Activated CD4-positive, alpha-beta T cell treated with anti-CD3 and anti-CD28 coated beads, Interleukin-2, amount 50 U/mL, for 16 hours (primary cell): ENCODE measurements at regions not wholly inside any gene's neighbourhood (a gene's known extent, or its start where the extent isn't known, plus 50 kb on each side); places are given as distances from the start of the nearest gene placed in this dataset.

Experiments
- DNase-seq: peaks from one replicate; pipeline ENCODE4 v3.0.0-alpha.2; 2020

DNA sequence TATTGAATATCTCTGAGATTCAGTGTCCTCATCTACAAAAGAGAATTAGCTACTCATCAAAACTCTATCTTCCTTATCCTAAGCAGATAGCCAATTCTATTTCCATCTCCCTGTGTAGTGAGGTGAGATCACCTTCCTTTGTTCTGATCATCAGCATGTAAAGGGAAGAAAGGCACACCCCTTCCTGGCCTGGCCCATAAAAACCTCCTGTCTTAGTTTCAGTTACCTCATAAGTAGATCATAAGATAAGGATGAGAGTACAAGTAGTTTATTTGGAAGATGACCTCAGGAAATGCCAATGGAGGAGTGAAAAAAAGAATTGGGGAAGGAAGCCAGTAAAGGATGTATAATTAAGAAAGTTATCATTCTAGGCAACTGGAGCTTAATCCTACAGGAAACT, 114.5 kb upstream of the GADL1 start:
- no peak for DNase-seq

DNA sequence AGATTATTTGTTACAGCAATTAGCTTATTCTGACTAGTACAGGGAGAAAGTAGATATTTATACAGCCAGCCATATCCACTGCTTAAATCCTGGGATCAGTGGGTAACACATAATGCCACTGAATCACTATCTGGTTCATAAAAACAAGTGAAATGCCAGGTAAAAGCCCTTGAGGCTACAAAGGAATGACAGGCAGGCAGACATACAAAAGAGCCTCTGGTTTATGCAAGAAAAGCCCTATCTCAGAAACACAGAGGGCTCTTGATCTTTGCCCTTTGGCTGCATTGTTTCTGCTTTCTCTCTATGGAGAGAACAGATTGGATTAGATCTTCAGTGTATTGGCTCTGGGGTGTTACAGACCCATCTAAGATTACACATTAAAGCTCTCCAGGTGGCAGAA, 115.4 kb upstream of the GADL1 start:
- no peak for DNase-seq

DNA sequence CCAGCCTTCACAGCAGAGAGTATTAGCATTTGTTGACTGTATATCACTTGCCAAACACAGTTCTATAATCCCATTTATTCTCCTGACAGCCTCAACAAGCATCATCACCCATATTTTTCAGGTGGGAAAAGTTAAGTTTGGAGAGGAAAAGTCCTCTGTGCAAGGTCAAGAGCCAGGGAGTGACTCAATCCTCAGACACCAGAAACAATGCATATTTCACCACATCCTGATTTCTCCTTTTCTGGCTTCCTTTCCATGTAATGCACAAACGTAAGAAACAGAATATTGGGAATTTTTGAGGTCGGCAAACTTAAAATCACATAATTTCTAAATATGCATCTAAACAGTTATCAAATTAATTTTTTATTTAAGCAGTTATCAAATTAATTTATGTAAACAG, 116.0 kb upstream of the GADL1 start:
- DNase-seq: no peak

DNA sequence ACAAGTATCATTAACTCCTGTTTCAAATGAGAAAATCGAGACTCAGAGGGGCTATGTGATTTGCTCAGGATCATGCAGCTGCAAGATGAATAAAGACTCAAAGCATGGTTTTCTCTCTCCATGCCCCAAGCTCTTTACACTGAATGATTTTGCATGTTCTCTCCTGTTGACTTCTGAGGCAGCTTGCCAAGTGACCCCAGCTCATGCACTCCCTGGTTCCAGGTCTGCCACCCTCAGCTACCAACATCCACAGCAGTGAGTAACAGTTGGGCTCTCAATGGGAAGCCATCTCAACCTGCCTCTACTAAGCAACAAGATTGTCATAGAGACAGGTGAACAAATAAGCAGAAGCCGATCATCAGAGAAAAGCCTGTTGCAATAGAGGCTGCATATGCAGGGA, 116.9 kb upstream of the GADL1 start:
- DNase-seq: no peak

DNA sequence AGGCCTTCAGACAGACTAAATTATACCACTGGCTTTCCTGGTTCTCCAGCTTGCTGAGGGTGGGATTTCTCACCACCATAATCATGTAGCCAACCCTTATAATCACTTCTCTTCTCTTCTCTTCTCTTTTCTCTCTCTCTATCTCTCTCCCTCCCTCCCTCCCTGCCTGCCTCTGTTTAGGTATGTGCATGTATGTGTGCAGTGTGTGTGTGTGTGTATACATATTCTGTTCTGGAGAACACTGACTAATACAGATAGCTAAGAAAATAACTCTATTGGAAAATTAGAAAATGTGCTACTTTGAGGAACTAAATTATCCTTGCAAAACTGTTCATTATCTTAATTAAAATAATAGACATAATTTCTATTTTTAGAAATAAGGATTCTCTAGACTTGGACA, 118.6 kb upstream of the GADL1 start:
- no peak for DNase-seq

DNA sequence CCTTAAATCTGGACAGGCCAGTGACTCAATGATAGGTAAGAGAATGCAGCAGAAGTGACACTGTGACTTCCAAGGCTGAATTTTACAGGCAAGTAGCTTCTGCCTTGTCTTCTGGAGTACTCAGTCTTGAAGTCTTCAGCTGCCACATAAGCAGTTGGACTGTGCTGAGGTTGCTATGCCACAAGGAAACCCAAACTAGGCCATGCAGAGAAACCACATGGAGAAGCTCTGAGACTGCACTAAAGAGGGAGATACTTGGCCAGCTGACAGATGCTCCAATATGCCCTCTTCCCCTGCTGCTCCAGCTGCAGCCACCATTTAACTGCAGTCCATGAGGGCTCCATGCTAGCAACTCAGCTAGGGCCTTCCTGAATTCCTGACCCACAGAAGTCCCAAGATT, 119.4 kb upstream of the GADL1 start:
- no peak for DNase-seq

DNA sequence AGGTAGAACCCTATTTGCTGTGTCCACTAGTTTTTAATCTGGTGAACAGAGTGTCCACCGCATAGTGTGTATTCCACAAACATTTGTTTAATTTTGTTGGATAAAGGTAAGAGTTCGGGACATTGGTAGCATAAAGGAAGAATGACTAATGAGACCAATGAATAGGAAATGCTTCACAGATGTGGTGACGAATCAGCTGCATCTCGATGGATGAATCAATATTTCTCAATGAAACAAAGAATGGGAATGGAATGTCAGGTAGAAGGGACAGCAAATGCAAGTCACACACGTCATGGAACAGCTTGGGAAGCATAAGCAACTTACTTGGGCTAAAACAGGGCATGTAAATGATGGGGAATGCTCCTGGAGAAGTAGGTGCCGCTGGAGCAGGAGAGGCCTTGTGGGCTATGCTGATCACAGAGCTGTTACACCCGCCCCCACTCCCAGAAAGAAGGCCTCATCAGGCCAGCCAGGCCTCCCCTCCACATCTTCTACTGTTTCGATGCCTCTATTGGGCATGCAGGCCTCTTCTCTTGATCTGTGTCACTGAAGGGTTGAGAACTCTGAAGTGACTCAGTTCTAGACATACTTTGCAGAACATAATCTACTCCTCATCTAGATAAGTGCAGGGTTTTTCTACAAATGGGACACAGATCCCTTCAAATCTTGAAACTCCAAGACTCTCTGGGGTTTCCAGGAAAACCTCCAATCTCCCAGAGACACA, 120.0 kb upstream of the GADL1 start:
- peak; percentile 8 for DNase-seq

DNA sequence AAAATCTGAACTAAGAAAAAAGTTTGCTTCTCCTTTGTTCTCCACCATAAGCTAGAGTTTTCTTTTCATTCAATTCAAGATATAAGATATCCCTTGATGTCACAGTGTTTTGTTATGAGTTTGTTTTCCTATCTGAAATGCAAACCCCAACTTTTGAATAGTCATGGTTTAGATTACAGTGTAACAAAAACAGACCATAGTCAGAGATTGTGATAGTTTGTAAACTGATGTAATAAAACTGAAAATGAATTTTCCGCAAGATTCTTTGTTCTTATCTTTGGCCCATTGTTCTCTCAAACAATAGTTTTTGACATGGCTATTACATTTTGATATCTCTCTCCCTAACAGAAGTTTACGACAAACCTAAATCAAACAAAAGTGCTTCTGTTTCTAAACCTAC, 121.7 kb upstream of the GADL1 start:
- no peak for DNase-seq

DNA sequence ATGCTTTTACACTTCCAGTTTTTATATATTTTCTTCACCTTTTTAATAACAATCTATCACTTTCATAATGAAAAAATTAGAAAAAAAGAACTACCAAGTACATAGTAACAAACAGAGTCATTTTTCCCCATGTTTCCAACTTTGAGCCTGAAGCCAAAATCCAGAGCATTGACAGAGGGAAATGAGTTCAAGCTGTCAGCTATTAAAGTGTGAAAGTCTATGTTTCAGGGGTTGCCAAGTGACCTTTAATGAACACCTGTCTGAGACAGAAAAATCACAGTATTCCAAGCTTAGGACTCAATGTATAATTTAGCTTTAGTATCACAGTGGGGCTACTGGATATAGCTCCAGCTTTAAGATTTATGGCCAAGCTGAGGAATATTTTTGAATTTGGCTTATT, 128.3 kb upstream of the GADL1 start:
- DNase-seq: no peak

DNA sequence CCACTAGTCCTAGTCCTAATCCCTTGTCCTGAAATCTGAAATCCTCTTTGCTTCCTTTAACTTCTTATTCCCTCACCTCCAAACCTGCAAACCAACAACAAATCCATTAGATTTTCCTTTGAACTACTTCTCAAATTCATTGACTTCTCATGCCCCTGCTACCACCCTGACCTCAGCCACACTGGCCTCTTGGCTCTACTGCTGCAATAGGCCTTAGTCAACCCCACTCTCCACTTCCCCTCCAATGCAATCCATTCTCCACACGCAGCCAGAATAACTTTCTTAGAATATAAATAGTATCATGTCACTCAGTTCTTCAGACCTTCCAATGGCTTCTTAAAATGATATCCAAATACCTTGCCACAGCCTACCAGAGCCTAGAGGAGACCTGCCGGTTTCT, 131.1 kb upstream of the GADL1 start:
- DNase-seq: no peak

DNA sequence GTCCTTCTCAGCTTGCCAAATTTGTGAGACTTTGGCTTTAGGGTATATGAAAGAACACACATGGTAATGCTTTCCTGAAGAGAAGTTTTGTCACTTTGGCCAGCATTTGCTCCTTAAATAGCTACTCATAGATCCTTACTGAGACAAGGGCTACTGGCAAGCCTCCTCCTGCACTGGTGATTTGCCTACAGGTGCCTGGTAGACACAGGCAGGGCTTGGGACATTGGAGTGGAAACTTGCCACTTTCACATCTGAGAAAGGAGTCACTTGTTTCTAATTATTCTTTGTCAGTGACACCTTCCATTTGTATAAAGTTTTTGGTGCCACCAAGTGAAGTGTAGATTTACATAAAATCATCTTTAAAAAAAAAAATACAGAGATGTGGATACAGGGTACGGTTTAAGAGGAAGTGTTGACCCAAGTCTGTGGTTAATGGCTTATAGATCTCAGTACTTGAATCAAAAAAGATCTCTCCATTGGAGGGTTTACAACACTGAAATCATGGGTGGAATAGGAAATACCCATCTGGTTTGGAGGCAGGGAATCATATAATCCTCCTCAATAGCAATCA, 132.8 kb upstream of the GADL1 start:
- DNase-seq: no peak

DNA sequence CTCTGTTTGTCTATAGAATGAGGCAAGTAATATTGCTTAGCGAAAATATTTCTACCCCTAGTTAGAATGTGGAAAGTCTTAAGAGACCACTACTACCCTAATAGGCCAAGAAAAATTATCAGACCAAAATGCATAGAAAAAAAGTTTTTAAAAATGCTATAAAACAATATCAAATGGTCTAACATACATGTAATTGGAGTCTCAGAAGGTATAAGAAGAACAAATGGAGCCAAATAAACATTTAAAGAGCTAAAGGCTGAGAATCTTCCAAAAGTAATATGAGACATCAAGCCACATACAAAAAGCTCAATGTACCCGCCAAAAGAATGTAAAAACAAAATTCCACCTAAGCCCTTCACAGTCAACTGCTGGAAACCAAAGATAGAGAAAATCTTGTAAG, 133.5 kb upstream of the GADL1 start:
- DNase-seq: no peak

DNA sequence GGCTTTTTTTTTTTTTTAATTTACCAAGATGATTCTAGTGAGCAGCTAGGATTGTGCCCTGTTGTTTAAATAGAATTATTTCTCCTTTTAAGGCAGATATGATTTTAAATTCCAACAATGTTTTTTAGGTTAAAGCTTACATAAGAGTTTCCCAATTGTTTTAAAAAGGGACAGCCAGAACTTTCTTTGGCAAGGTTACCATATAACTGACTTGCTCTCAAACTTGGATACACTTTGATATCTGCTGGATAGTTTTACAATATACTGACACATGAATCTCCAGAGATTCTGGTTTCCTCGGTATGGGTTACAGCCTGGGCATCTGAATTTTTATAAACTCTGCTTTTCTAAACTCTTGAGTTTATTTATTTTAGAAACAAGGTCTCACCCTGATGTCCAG, 134.3 kb upstream of the GADL1 start:
- DNase-seq: no peak

DNA sequence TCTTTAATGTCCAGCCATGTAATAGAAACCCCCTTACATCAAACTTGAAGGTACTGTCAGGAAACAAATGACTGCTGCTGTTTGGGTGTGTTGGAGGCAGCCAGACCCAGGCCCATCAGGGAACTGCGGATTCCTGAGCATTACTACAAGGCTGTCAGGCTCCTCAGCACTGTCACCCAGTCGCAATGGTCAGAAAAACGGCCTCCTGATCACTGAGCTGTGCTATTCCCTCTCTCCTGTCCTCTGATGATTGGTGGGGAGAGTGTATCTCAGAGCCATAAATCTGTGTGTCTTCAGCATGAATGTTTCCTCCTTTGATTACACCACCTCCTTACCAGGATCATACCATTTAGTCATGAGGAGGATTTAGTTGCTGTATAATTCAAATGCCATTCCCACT, 135.2 kb upstream of the GADL1 start:
- no peak for DNase-seq

DNA sequence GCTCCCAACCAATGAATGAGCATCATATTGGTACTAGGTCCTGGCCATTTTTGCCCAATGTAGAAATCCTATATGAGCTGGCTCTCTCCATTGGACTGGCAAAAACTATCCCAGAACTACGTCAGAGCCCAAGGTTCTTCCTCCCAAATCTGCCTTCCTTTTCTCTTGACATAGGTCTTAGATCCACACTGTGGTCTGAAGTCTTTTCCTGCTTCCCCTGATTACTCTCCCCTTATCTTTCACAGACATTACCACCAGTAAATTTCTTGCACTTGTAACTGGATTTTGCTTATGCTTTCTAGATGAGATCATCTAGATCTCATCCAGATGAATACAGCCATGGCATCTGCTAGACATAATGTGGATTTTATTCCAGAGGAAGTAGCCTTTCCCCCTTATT, 141.2 kb upstream of the GADL1 start:
- no peak for DNase-seq

DNA sequence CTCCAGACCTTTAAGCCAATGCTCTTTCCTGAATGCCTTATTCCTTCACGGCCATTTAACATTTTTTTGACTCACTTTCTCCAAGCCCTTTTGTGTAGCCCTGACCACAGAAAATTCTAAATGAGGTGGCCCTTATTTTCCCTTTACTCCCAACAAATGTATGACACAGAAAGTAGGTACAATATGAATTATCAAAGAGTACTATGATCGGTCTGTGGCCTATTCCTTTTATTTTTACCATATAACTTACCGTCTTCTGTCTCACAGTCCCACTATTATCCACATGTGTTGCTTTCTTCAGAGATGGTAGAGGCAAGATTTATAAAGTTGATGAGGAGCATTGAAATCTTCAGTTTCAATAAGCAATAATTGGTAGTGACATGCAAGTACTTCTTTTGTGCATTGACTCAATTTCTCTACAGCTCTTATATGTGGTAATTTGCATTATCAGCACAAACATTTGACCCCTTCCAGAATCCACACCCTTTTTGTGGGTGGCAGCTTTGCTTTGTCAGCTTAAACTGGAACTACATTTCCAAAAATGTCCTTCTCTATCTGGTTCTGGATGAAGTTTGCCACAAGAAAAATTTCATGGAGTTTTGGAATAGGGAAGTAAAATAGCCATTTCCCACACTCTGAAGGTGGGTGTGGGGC, 143.8 kb upstream of the GADL1 start:
- DNase-seq: peak; percentile 7

DNA sequence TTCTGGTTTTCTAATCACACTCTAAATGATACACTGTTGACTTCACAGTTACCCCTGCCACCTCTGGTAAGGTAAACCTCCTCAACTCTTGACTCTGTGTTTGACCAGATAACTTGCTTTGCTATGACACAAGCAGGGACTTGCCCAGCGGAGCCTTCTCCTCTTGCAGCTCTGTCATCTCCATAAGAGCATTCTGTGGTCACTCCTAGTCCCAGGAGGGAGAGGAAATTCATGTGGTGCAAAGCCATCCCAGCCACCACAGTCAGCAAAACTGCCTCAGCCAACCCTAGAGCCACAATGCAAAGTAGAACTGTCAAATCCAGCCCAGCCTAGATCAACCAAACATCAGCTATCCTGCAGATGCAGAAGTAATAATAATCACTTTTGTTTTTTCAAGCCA, 144.7 kb upstream of the GADL1 start:
- DNase-seq: no peak

DNA sequence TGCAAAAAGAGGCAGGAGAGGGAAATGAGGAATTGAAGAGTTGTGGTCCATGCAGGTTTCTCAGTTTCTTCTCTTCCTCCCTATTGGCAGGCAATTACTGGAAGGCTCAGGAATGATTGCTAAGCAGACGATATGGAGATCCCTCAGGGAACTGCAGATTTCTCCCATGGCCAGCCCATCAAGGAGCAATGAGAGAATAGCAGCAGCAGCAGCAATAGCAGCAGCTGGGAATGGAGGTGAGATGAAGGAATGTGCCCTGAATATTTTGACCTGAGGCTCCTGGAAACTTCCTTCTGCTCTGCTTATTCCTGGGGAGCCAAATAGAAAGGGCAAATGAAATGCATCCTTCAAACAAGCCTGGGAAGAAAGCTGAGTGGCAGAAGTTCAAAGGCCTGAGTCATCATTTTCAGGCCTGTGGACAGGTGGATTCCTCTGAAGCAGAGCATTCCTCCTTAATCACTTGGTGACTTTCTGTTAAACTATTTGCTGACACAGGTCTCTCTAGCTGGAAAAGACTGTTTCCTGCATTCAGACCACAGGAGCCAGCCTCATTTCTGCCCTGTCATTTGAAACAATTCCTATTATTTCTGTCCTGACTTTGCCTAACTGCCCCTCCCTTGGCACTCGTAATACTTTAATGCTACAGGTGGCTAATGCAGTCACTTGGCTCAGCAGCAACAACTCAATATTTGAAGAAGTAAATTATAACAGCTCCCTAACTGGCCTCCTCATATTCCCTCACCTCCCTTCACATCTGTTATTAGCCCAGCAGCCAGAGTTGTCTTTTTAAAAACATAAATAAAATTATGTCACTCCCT, 146.9 kb upstream of the GADL1 start:
- DNase-seq: no peak

DNA sequence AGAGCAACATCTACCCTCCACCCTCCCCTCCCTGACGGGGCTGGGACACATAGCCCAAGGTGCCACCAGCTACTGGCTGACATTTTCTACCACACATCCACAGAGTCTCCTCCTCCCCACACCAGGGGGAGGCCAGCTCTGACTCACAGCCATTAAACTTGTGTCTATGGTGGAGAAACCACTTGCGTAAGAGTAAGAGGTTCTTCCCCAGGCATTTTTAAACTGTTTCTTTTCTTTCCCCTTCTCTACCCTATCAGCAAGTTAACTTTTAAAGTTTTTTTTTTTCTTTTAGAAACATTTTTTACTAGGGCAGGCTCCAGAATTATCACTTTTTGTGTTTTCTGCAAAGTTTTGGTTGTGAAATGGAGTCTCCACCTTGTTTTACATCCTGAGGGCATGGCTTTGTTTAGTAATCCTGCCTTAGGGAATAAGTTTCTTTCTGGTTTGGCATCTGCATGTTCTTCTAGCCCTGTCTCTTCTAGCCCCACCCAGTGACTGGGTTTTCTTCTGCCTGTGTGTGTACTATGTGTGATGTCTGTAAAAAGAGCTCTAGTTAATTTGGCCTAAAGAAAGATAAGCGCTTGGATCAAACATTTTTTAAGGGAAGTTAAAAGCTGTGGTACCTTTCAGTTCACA, 148.8 kb upstream of the GADL1 start:
- no peak for DNase-seq

DNA sequence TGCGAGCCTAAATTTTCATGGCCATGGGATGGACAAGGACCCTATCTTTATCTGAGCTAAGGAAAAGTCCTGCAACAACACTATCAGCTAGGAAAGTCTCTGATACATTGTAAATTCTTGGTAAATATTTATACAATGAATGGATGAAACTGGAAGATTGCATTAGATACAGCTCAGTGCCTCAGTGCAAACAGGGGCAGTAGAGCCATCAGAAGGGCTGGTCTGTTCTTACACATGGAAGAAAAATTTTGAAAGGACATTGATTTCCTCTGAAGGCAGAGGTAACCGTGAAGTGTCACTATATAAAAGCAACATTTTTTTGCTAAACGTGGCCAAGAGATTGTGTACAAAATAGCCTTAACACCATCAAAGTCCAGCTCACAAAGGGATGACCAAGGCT, 153.2 kb upstream of the GADL1 start:
- DNase-seq: no peak

DNA sequence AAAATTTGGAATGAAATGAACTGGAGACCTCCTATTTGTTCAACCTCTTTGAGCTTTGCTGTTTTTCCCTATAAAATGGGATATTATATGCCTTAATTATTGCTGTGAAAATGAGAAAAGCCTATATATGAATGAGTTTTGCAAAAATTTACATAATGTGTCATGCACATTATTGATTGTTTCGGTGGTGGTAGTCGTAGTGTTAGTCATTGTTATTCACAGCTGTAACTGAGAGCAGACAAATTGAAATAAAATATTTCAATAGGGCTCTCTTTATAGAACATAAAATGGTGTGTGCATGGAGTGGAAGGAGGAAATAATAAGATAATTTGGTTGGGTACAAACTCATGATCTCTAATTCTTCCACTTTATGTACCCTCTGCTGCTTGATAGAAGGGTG, 153.7 kb upstream of the GADL1 start:
- no peak for DNase-seq

DNA sequence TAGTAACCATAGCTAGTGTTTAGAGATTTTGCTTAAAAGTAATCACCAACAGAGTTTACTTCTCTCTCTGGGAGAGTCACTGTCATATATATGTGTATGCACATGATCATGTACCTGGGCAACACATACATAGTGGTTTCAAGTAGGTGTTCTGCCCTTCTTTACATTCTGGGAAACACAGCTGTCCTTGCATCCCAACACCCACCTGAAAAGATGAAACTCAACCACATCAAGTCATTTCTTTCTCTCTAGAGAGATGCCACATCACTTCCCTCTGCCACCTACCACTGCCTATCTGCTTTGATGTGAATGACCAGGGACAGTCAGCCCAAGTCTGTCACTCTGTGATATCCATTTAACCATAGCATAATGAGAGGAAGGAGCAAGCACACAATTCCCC, 155.8 kb upstream of the GADL1 start:
- peak; percentile 22 for DNase-seq

DNA sequence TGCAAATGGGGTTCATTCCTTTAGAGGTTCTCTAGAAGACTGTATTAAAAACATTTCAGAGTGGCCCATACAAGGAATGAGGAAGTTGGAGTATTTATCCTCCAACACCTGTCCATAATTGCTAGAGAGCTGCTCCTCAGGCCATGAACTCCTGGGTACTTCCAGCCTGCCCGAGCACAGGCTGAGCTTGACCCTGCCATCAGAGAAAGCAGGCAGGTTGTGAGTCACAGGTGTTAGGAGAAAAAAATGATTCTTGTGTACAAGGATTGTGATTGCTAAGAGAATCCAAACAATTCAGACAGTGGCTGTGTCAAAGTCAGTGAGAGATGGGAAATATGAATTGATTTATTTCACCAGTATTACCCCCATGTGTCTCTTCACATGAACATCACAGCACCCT, 156.8 kb upstream of the GADL1 start:
- DNase-seq: no peak
